ENCODE measurements at regions not wholly inside any gene's neighbourhood (a gene's known extent, or its start where the extent isn't known, plus 50 kb on each side); places are given as distances from the start of the nearest gene placed in this dataset.

DNA sequence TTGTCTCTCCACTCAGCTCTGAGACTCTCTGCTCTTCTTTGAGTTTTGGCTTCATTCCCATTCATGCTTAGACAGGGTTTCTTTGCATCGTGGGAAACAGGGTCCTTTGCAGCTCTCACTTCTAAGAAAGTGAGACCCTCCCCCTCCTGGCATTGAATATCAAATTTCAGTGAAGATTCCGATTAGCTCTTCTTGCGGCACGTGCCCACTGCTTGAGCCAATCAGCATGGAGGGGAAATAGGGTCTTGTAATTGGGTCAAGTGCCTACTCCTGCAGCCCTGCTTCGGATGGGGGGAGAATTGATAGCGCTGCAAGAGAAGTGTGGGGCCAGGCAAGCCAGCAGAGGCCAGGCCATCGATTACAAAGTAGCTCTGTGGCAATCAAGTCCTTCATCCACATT lies 69.6 kb downstream of the TFAP2C start:
- FAIRE-seq (no peak), DNase-seq (peak in 1 of 5 donors; percentile 19)

DNA sequence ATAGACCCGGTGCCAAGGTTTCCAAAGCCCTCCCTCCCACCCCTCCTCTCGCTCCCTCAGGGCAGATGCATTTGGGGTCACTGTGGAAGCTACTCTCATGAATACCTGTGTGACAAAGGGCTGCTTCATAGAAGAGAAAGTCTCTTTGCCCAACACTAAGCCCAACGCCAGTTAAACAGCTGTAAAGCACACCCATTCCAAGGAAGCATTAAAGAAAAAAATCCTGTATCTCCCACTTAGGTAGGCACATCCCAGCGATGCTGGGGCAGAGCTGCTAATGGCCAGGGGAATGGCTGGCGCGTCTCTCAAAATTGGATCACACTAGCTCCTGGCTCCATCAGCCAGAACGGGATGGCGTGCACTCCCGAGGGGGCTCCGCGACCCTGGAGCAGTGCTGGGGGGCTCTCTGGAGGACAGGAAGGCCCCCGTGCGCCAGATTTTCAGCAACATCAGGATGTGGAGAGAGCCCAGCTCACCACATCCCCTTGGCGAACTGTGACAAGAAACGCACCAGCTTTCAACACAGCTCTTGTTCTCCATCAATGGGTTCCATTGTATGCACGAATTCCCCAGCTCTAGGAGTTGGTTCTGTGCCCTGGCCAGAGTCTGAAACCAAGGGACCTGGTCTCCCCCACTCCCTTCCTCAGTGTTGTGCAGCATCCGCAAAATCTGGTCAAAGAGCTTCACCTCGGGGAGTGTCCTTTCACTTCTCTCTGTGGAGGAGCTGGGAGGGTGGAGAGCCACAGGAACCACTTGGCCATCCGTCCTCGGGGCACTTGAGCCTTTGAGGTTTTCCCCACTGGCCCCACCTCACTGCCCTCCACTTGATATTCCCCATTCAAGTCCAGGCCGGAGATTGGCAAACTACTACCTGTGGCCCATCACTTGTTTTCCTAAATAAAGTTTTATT lies 74.1 kb downstream of the TFAP2C start:
- Histone ChIP-seq H3K9ac (ENCODE audit: low read length in 3 of 3) (no peak overlapping the region), H3K27ac (ENCODE audit: low read depth in 2 of 2, low read length in 2 of 2) (no peak overlapping the region), H3K4me3 (ENCODE audit: low read length in 3 of 3) (no peak overlapping the region), H3K36me3 (ENCODE audit: control insufficient read depth in 2 of 3, insufficient read depth in 3 of 3, low read length in 3 of 3) (no peaks in the 10 kb centered on the region), H3K27me3 (ENCODE audit: control insufficient read depth, insufficient read depth, low read length) (no peaks in the 10 kb centered on the region), H3K9me3 (ENCODE audit: control insufficient read depth in 2 of 3, insufficient read depth in 1 of 3, low read length in 3 of 3) (no peaks in the 10 kb centered on the region), H3K4me1 (ENCODE audit: control insufficient read depth in 2 of 3, insufficient read depth in 2 of 3, low read depth in 1 of 3, low read length in 3 of 3) (no peaks in the 10 kb centered on the region)
- FAIRE-seq (no peak), DNase-seq (no peak)
- TF ChIP-seq CTCF (IDR thresholded peaks at IDR 0.05; ENCODE audit: borderline replicate concordance, extremely low read depth, insufficient read depth) = no peak
- intact Hi-C loops (cut with DNase I) = no loop called here

More for the DNA sequence above, 69.6 kb downstream of the TFAP2C start:
- Histone ChIP-seq H3K27me3 (ENCODE audit: control insufficient read depth, insufficient read depth, low read length) (no peaks in the 10 kb centered on the region), H3K4me3 (ENCODE audit: low read length in 3 of 3) (no peak overlapping the region), H3K27ac (ENCODE audit: low read depth in 2 of 2, low read length in 2 of 2) (no peak overlapping the region), H3K9ac (ENCODE audit: low read length in 3 of 3) (no peak overlapping the region), H3K36me3 (ENCODE audit: control insufficient read depth in 2 of 3, insufficient read depth in 3 of 3, low read length in 3 of 3) (no peaks in the 10 kb centered on the region), H3K9me3 (ENCODE audit: control insufficient read depth in 2 of 3, insufficient read depth in 1 of 3, low read length in 3 of 3) (no peaks in the 10 kb centered on the region), H3K4me1 (ENCODE audit: control insufficient read depth in 2 of 3, insufficient read depth in 2 of 3, low read depth in 1 of 3, low read length in 3 of 3) (no peaks in the 10 kb centered on the region)
- intact Hi-C loops (cut with DNase I) = no loop called here
- no peak for TF ChIP-seq CTCF (IDR thresholded peaks at IDR 0.05; ENCODE audit: borderline replicate concordance, extremely low read depth, insufficient read depth)

DNA sequence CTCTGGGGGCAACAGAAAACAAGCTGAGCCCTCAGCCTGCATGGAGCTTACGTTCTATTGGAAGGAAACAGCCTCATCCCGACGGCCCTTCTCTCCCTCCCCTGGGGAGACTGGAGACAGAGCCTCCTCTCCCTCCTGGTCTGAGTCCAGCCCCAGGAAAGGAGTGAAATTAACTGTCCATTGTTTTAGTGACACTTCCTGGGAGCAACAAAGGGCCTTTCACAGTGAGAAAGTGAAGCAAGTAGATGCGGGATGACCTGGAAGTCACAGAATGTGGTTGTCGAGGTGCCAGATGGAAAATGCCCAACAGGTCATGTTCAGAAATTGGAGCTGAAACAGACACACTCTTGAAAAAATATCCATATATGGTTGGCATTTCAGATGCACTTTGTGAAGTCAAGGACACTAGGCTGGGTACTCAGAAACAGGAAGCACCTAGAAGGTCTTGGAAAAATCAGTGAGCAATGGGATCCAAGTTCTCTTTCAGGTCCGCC lies 77.8 kb downstream of the TFAP2C start:
- Histone ChIP-seq H3K4me3 (ENCODE audit: low read length in 3 of 3) (no peak overlapping the region), H3K9ac (ENCODE audit: low read length in 3 of 3) (no peak overlapping the region), H3K27me3 (ENCODE audit: control insufficient read depth, insufficient read depth, low read length) (no peaks in the 10 kb centered on the region), H3K9me3 (ENCODE audit: control insufficient read depth in 2 of 3, insufficient read depth in 1 of 3, low read length in 3 of 3) (no peaks in the 10 kb centered on the region), H3K4me1 (ENCODE audit: control insufficient read depth in 2 of 3, insufficient read depth in 2 of 3, low read depth in 1 of 3, low read length in 3 of 3) (no peaks in the 10 kb centered on the region), H3K36me3 (ENCODE audit: control insufficient read depth in 2 of 3, insufficient read depth in 3 of 3, low read length in 3 of 3) (no peaks in the 10 kb centered on the region), H3K27ac (ENCODE audit: low read depth in 2 of 2, low read length in 2 of 2) (no peak overlapping the region)
- intact Hi-C loops (cut with DNase I) = no loop called here
- FAIRE-seq (no peak), DNase-seq (no peak)
- TF ChIP-seq CTCF (IDR thresholded peaks at IDR 0.05; ENCODE audit: borderline replicate concordance, extremely low read depth, insufficient read depth) = no peak

All from kidney (tissue), 13 donors.